ENCODE measurements at regions not wholly inside any gene's neighbourhood (a gene's known extent, or its start where the extent isn't known, plus 50 kb on each side); places are given as distances from the start of the nearest gene placed in this dataset.
"Not testable (repeated sequence)": the region's sequence is repeated elsewhere in the genome, so short reads cannot be mapped to it uniquely, and the experiment has no call there.

GRCh38 chr6:144922120-144922722 lies 637.1 kb downstream of the UTRN start:
- Mint-ChIP-seq H3K27ac (no peak overlapping the region), H3K36me3 (ENCODE audit: low read depth) (no peaks in the 10 kb centered on the region)

GRCh38 chr6:144922771-144923490 lies 637.8 kb downstream of the UTRN start:
- H3K36me3 Mint-ChIP-seq (ENCODE audit: low read depth); DNase-seq; H3K27me3 Mint-ChIP-seq (ENCODE audit: insufficient read depth); H3K9me3 Mint-ChIP-seq; H3K27ac Mint-ChIP-seq; H3K4me3 Mint-ChIP-seq: not testable (repeated sequence)
- peaks cover 38% of the 10 kb centered on the region for H3K4me1 Mint-ChIP-seq (ENCODE audit: low read depth)

More at GRCh38 chr6:144922120-144922722, 637.1 kb downstream of the UTRN start:
- no peak overlapping the region for H3K4me3 Mint-ChIP-seq
- H3K9me3 Mint-ChIP-seq = no peaks in the 10 kb centered on the region
- no peaks in the 10 kb centered on the region for H3K27me3 Mint-ChIP-seq (ENCODE audit: insufficient read depth)
- H3K4me1 Mint-ChIP-seq (ENCODE audit: low read depth) = peaks cover 38% of the 10 kb centered on the region
- no peak for TF ChIP-seq CTCF (IDR thresholded peaks at IDR 0.05)
- peak; percentile 33 for DNase-seq

- not testable (repeated sequence) for H3K9me3 Mint-ChIP-seq; DNase-seq; H3K27ac Mint-ChIP-seq; H3K27me3 Mint-ChIP-seq (ENCODE audit: insufficient read depth); H3K4me3 Mint-ChIP-seq; H3K36me3 Mint-ChIP-seq (ENCODE audit: low read depth)
- peaks cover 38% of the 10 kb centered on the region for H3K4me1 Mint-ChIP-seq (ENCODE audit: low read depth)
Measured at GRCh38 chr6:144923491-144923787, 638.3 kb downstream of the UTRN start.

GRCh38 chr6:144928847-144929246 lies 643.7 kb downstream of the UTRN start:
- no peak for DNase-seq
- no peak for TF ChIP-seq CTCF (IDR thresholded peaks at IDR 0.05)
- Mint-ChIP-seq H3K27me3 (ENCODE audit: insufficient read depth) (peaks cover 1% of the 10 kb centered on the region; the same call in 1 of the 2 replicates), H3K9me3 (no peaks in the 10 kb centered on the region), H3K36me3 (ENCODE audit: low read depth) (no peaks in the 10 kb centered on the region), H3K4me1 (ENCODE audit: low read depth) (peaks cover 12% of the 10 kb centered on the region), H3K4me3 (no peak overlapping the region), H3K27ac (no peak overlapping the region)

DNA sequence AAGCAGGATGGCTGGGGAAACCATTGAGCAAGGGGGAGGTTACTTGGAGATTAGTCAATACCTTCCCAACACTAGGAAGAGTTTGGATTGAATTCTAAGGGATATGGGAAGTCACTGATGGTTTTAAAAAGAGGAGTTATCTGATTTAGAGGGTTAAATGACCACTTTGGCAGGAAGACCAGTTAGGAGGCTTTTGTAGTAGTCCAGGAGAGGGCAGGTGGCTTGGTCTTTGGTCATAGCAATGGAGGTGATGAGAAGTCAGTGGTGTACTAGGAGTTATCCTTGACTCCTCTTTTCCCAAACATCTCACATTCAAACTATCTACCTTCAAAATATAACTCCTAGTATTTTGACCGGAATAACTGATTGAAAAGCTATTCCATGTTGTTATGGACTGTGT lies 644.1 kb downstream of the UTRN start:
- no peak for DNase-seq
- no peak for TF ChIP-seq CTCF (IDR thresholded peaks at IDR 0.05)
- Mint-ChIP-seq H3K27ac (no peak overlapping the region), H3K27me3 (ENCODE audit: insufficient read depth) (peaks cover 1% of the 10 kb centered on the region; the same call in 1 of the 2 replicates), H3K4me1 (ENCODE audit: low read depth) (peaks cover 9% of the 10 kb centered on the region), H3K9me3 (peaks cover under 1% of the 10 kb centered on the region; the same call in 1 of the 2 replicates), H3K36me3 (ENCODE audit: low read depth) (no peaks in the 10 kb centered on the region), H3K4me3 (no peak overlapping the region)

DNA sequence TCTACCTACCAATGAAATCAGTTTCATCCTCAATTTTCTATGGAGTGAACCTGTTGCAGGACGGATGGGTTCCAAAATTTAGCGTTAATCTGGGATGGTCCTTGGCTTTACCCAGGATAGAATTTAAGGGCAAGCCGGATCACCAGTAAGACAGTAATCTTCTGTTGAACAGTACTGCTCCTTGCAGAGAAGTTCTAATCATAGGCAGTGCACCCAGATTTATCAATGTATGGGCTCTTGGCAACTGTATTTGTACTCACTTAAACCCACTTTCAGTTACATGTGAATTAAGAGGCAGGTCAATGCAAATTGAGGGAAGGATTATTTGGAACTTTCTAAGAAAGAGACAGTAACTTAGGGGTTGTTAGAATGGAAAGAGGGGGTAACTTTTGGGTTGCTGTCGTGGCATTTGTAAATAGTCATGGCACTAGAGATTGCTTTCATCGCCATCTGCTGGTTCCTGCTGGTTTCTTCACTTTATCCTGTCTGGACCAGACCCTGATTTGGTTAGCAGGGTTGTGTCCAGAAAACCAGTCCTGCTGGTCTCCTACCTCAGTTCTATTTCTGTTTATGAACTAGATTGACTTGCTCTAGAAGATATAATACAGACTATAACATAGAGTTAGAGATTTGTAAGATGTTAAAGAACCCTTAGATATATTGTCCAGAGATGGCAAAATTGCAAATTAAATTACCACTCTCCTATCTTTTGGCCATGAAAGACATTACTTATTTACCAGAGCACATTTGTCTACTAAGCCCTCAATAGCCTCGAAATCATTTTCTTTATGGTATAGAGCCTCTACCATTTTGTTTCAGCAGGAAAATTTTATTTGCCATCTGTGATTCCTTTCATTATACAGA lies 646.3 kb downstream of the UTRN start:
- H3K27ac Mint-ChIP-seq = peak overlapping the region; percentile 55
- peak; percentile 85 for TF ChIP-seq CTCF (IDR thresholded peaks at IDR 0.05)
- peak; percentile 48 for DNase-seq
- H3K4me3 Mint-ChIP-seq = peak overlapping the region; percentile 13
- no peaks in the 10 kb centered on the region for H3K36me3 Mint-ChIP-seq (ENCODE audit: low read depth)
- H3K9me3 Mint-ChIP-seq = peaks cover 5% of the 10 kb centered on the region; the same call in 1 of the 2 replicates
- H3K4me1 Mint-ChIP-seq (ENCODE audit: low read depth) = peaks cover 7% of the 10 kb centered on the region
- H3K27me3 Mint-ChIP-seq (ENCODE audit: insufficient read depth) = peaks cover 3% of the 10 kb centered on the region; the same call in 1 of the 2 replicates

All from HFFc6 (cell line).